GM21515 (cell line): ENCODE measurements at regions not wholly inside any gene's neighbourhood (a gene's known extent, or its start where the extent isn't known, plus 50 kb on each side); places are given as distances from the start of the nearest gene placed in this dataset.
A peak's percentile ranks its signal among the peaks of the same experiment; 100 is the strongest.

Experiments
- ATAC-seq: cut with Tn5 transposase; IDR thresholded peaks from one replicate; pipeline ENCODE4 v1.9.1; 2021; ENCODE audit not compliant: unreplicated experiment

GRCh38 chr16:66315210-66315825 lies 51.2 kb upstream of the CDH5 start:
- ATAC-seq = peak; percentile 82

- ATAC-seq = no peak
Observed at GRCh38 chr16:66311306-66311705, 55.2 kb upstream of the CDH5 start.

DNA sequence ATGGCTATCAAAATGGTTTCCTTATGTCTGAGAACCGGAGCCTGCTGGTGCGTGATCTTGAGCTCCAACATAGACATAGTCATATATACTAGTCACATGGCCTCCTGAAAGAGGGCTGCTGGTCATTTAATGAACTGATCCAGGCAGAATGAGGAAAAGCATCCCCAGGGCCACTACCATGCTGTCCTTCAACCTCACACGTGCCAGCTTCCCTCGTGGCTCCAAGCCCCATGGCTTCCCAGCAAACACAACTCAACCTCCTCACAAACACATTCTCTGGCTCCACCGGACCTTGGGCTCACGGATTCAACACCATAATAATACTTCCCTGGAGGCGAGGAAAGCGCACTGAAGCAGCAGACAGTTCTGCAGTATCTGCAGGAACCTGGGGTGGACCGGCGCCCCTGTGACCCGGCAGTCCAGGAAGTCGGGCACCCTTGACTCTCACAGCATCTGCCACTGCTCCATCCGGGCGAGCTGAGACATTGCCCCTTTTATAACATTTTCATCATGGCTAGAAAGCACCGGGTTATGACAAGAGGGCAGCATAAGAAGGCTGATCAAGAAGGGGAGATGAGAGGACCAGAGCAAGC lies 57.2 kb upstream of the CDH5 start:
- no peak for ATAC-seq

- ATAC-seq = no peak
Observed at GRCh38 chr16:66308096-66308495, 58.4 kb upstream of the CDH5 start.

DNA sequence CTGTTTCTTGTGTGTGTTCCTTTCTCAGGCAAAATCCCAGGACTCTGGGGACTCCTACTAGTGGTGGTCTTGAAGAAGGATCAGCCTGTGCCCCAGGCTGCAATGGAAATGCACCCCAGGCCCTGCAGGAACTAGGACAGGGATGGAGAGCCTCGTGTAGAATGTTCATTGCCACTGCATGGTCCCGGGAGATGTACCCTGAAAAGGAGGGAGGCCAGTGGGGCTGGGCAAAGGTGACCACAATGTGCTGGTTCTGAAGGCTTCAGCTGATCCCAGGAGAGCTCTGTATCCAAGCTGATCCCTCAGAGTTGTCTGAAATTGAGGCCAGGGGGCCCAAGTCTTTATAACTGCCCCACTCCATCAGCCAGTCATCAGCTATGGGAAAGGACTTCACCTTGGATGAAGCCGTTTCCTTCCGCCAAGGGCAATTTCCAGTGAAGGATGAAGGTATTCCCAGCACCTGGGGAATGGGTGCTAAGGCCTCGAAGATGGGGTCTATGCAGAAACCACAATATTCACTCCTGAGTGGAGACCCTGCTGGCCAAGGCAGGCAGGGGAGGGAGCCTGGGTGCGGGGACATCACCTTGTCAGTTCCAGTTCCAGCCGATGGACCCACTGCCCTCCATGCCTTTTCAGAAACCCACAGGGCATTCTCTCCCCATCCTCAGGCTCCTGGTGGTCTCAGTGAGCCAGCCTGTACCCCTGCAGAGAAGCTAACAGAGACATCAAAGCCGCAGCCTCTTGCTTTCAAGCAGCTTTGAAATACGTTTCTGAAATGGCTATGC lies 59.9 kb upstream of the CDH5 start:
- ATAC-seq = no peak

DNA sequence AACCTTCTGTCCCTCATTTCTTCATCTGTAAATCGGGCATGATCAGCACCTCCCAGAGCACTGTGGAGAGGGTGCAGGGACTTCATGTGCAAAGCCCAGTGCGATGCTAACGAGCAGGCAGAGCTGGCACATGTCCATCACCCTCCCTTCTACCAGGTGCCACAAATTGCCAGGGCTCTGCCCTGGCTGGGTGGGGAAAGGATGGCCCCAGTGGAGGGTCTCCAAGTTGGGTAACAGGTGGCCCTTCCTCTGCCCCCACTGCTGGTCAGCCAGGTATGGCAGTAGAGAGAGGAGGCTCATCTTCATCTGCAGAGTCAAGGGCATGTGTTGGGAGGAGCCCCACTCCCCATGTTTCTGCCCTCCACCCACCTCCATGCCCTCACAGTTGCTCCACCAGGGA lies 61.5 kb upstream of the CDH5 start:
- ATAC-seq = no peak

DNA sequence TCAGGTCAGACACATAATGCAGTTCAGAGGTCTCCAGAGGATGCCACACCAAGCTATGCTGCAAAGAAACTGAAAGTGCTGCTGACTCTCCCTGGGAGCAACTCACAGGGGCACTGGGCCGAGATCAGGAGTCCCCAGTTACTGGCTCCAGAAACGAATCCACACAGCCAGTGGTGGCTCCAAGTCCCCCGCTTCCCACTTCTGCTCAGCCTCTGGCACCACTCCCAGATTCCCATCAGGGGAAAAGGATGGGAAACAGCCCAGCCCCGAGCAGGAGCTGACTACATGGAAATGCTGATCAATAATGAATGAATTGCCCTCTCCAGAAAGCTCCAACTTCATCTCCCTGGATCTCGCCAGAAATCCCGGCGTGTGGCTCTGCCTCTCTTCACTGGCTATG lies 62.3 kb upstream of the CDH5 start:
- no peak for ATAC-seq

GRCh38 chr16:66300501-66300900 lies 66.0 kb upstream of the CDH5 start:
- ATAC-seq = no peak

DNA sequence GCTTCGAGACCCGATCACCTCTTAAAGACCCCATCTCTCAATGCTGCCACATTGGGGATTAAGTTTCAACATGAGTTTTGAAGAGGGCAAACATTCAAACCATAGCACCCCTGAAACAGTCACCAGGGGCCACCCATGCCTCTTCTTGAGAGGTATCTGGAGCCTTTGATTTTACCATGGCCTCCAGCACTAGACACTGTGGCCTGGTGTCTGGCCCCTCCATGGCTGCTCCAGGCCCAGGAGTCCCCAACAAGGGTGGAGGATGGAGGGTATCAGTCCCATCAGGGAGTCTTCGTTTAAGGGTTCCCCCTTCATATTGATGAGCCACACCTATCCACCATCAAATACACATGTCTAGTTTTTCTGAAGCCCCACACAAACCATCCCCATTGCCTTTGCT lies 66.5 kb upstream of the CDH5 start:
- no peak for ATAC-seq

GRCh38 chr16:66299349-66299748 lies 67.1 kb upstream of the CDH5 start:
- no peak for ATAC-seq

DNA sequence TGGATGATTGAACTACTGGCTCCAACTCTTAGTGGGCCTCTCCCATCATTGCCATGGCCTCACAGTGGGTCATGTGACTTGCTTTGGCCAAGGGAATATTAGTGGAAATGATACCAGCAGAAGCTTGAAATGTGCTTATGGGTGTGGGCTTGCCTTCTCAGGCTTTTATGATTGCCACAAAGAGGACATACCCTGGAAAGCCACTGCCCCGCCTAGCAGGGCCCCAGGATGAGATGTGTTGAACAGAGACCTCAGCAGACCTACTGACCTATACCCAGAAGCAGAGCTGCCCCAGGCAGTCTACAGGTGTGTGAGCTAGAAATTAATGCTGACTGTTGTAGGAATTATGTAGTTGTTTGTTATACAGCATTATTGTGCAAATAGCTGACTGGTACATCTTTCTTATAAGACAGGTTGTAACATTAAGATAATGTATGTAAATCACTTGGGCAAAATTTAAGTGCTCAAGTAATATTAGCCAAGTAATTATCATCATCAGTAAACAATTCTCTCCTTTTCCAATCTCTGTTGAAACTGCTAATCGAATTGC lies 67.8 kb upstream of the CDH5 start:
- ATAC-seq = no peak

- ATAC-seq = no peak
Observed at GRCh38 chr16:66298006-66298405, 68.5 kb upstream of the CDH5 start.

- no peak for ATAC-seq
Observed at GRCh38 chr16:66296591-66296990, 69.9 kb upstream of the CDH5 start.

DNA sequence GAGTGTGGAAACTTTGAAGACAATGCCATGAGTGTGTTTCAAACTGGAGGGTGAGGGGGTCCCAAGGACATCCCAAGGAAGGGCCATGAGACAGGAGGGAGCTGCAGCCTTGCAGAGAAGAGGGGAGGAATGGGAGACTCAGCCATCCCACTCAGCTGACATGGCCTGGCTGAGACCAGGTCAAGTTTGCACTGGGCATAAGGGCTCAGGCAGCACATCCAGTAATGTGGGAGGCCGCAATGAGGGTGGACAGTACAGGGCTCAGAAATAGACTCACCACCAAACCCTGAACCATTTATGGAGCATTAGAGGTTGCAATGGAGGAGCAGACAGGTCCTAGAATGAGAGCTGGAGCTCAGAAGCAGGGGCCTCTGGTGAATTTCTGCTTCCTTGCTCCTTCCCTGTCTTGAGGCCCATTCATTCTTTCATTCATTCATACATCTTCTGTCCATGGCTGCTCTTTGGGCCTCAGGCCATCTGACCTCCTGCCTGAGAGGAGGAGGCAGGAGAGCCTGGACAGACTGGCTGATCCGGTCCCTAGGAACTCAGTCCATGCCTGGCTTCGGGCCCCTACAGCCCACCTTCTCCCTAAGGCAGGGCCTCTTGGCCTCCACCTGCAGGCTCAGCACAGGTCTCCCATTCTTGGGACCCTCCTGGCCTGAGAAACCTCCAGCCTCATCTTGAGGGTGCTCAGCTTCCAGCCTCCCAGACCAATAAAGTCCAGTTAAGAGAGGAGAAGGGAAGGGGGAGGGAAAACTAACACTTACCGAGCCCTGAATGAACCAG lies 70.5 kb upstream of the CDH5 start:
- ATAC-seq = no peak

DNA sequence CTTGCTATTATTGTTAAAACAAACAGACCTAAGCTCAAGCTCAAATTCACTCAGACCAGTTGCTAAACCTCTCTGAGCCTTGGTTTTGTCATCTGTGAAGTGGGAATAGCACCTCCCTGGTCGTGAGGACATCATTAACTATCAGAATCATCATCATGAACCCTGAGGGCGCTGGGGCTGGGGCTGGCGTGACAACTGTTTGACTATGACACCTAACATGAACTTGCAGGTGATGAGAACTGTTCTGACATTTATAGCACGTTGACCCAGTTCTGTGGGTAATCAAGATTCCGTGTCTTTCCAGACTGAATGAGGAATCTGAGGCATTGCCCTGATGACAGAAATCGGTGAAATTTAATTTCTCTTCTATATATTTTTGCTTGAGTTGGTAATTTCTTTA lies 71.3 kb upstream of the CDH5 start:
- no peak for ATAC-seq

DNA sequence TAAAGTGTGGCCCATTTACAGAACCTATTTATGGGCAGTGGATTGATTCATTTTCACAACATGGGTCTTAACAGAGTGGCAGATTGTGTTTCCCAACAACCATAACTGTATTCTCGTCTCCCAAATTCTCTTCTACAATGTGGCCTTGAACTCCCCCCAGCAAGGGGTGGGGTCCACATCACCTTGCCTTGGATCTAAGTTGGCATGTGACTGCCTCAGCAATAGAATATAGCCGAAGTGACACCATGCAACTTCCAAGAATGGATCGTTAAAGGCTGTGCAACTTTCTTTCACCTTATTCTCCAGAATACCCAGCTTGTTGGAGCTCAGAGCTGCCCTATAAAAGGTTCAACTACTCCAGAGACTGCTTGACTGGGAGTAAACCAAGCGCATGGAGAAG lies 72.0 kb upstream of the CDH5 start:
- ATAC-seq = no peak

DNA sequence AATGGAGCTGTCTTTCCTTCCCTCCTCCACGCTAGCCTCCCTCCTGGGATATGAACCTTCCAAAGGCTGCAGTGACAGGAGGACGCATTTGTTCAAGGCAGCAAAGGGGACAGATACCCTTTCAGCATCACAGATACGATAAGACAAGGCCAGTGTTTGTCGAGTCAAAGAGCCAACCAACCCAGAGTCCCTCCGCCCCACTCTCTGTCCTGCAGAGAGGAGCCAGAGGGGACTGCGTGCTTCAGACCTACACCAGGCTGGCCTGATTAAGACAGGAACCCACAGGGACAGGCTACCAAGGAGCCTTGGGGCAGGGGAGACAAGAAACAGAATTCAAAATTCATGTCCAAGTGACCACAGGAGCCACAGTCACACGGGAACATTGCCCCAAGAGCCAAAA lies 72.6 kb upstream of the CDH5 start:
- no peak for ATAC-seq

DNA sequence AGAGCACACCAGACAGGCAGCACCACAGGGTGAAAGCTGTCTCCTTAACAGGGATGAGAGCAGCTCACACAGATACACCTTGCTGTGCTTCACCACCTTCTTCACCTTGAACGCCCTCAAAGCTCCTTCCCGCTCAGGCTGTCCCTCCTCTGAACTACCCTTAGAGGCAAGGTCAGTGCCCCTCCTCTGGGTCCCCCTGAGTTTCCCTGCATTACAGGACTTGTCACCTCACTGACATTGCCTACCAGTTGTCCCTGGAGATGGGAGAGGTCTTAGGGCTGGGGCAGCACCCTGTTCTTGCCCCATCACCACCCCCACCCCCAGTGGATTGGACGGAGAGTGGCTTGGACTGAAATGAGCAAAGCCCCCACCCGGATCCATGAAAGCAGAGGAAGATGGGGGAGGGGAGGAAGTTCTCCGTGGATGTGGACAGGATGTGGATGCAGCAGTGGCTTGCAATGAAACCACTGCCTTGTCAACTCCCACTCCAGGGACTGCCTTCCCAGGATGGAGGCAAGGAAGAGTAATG lies 73.2 kb upstream of the CDH5 start:
- ATAC-seq = no peak

DNA sequence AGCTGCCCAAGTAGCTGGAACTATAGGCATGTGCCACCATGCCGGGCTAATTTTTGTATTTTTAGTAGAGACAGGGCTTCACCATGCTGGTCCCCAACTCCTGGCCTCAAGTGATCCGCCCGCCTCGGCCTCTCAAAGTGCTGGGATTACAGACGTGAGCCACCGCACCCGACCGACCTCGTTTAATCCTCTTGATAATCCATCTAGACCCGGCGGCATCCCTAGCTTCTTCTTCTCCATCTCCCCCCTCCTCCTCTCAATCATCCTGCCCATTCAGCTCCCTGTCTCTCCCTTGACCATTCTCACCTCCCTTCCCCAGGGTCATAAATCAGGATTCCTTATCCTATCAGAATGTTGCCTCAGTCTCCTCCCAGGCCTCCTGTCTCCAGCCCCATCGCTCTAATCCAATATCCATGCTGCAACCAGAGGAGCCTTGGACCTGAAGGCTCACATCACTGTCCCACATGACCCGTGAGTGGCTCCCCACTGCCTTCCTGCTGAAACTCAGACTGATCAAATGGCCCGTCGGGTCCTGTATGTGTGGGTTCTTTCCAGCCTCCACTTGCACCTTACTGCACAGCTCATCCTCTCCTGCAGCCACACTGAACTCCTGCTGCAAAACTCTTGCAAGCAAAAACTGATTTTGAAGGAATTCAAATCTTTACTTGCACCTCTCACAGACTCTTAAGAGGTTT lies 74.1 kb upstream of the CDH5 start:
- no peak for ATAC-seq

GRCh38 chr16:66291833-66292232 lies 74.7 kb upstream of the CDH5 start:
- ATAC-seq = no peak

DNA sequence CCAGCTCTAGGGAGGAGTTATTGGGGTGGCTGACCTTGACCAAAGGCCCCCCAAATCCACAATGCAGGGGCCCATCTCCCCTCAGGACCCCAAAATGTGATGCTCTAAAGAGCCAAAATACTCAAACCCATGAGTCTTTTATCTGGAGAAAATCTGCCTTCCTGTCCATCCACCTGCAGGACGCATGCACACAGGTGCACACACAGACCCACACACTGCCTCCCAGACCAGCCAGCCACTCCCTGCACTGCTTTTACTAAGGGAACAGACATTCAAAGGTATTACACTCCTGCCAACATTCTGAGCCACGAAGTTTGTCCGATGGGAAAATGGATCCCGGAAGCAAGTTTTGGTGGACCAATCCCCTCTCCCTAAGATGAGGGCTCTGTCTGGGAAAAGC lies 76.1 kb upstream of the CDH5 start:
- no peak for ATAC-seq
